Stimulated activated CD4-positive, alpha-beta T cell treated with anti-CD3 and anti-CD28 coated beads, Interleukin-4, amount 100 ng/mL, for 1 hour (primary cell): ENCODE measurements at regions not wholly inside any gene's neighbourhood (a gene's known extent, or its start where the extent isn't known, plus 50 kb on each side); places are given as distances from the start of the nearest gene placed in this dataset.
"Not testable (repeated sequence)": the region's sequence is repeated elsewhere in the genome, so short reads cannot be mapped to it uniquely, and the experiment has no call there.

Source experiments
- DNase-seq: peaks from one replicate; pipeline ENCODE4 v3.0.0-alpha.2; 2020

DNA sequence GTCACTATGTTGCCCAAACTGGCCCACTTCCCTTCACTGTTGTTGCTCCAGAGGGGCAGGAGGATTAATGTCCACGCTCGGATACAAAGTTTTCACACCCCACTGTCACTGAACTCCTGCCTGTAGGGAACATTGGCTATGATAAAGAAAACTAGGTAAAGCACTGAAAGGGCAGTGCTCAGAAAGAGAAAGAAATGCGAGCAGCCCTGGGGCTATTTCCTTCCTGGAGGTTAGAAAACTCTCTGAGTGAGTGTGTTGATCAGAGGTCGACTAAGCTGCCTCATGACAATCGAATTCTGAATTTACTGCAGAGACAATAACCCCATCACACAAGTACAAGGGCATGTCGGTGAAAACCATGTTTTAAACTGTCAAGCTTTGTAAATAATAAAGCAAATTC, 227.2 kb upstream of the PITRM1 start:
- DNase-seq = no peak

DNA sequence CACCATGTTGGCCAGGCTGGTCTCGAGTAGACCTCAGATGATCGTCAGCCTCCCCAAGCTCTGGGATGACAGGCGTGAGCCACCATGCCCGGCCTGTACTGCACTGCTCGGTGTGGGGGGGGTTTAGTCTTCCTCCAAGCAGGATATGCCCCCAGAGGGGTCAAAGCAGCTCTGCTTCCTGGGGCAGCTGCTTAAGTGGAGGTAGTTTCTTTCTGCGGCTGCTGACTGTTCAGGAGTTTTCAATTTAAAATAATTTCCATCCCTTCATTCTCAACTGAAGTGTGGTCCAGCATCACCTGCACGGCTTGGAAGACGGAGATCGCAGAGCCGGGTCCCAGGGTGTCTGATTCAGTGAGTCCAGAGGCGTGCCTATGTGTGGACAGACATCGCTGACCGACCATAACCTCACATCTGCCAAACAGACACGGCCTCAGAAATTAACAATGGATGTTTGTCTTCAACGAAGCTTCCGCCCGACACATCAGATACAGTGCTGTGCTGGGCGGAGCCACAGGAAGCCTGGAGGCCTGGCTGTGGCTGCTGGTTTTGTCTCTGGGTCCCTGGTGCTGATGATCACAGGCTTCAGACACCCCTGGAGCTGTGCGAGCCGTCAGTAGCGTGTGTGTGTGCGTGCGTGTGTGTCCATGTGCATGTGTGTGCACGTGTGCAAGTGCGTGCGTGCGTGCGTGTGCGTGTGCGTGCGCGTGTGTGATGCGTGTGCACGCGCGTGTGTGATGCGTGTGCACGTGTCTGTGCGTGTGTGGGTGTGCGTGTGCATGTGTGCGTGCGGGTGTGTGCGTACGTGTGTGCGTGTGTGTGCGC, 226.5 kb upstream of the PITRM1 start:
- DNase-seq = no peak

DNA sequence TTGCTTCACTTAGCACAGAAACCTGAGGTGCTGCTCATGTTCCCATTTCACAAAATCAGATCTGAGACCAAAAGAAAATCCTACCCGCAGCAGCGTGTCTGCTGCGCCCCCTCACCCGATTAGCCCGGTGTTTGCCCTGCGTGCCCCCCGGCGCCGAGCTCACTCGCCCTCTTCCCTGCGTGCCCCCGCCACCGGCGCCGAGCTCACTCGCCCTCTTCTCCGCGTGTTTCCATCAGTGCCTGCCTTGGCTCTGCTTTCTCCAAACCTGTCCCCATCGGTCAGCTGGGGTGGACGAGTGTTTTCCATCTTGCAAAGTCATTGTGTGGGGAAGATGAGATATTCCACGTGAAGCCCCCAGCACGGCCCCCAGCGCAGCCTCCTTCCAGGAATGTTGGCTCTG, 225.3 kb upstream of the PITRM1 start:
- no peak for DNase-seq

GRCh38 chr10:3397231-3397630, 224.6 kb upstream of the PITRM1 start:
- DNase-seq = no peak

DNA sequence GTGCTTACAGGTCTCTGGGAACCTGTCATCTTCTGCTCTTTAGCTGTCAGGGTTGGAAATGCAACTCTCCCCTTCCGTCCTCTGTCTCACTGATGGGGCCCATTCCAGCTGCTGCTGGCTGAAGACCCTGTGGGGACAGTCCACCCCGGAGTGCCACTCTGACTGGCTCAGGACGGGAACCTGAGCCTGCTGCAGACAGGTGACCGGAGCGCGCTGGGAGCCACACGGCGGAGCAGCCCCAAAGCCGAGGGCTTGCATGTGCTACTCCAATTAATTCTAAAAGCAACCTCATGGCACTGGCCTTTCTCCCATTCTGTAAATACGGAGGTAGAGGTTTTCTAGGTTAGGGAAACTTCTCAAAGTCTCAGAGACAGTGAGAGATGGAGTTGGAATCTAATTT, 223.5 kb upstream of the PITRM1 start:
- DNase-seq = no peak

- no peak for DNase-seq
Measured at GRCh38 chr10:3395458-3395861, 222.9 kb upstream of the PITRM1 start.

DNA sequence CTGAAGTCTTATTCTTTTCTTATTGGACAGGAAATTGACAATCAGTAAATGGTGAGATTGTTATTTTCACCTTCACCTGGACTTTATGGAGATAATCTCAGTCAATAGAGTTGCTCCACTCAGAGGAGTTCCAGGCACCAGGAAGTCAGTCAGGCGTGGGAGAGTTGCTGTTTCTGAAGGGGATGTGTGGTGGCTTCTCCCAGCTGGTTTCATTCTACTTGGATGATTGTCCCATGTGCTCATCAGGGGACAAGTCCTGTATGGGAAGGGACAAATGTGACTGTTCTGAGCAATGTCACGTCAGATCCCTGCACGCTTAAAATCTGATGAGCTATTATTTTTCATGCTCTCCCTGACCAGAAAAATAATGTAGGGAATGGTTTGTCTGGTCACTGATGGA, 222.5 kb upstream of the PITRM1 start:
- no peak for DNase-seq

DNA sequence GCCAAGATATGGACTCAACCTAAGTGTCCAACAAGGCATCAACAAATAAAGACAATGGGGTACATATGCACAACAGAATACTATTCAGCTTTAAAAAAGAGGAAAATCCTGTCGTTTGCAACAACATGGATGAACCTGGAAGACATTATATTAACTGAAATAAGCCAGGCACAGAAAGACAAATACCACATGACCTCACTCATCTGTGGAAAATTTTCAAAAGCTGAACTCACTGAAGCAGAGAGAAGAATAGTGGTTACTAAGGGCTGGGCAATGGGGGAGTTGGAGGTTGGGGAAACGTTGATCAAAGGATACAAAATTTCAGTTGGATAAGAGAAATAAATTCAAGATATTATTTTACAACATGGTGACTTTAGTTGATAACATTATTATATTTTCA, 221.4 kb upstream of the PITRM1 start:
- no peak for DNase-seq

GRCh38 chr10:3391657-3392056, 219.1 kb upstream of the PITRM1 start:
- DNase-seq = no peak

- no peak for DNase-seq
Measured at GRCh38 chr10:3389130-3389529, 216.5 kb upstream of the PITRM1 start.

DNA sequence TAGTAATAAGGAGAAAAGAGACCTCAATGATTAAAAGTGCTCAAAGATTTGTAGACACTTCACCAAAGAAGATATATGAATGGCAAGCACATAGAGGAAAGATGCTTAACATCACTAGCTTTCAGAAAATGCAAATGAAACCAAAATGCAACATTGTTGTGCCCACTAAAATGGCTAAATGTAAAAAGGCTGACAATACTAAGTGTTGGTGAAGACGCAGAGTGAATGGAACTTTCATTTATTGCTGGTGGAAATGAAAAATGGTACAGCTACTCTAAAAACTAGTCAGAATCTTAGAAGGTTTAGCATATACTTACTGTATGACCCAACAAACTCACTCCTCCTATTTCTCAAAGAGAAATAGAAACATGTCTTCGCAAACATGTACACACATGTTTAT, 212.9 kb upstream of the PITRM1 start:
- DNase-seq = no peak

DNA sequence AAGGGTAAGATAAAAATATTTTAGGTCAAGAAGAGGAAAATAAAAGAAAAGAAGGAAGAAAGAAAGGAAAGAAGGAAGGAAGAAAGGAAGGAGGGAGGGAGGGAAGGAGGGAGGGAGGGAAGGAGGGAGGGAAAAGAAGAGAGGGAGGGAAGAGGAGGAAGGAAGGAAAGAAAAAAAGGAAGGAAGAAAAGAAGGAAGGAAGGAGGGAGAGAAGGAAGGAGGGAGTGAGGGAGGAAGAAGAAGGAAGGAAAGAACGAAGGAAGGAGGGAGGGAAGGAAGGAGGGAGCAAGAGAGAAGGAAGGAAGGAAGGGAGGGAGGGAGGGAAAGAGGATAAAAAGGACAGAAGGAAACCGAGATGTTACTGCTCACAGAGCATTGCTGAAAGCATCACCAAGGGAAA, 209.5 kb upstream of the PITRM1 start:
- no peak for DNase-seq

- no peak for DNase-seq
Measured at GRCh38 chr10:3380406-3381050, 207.9 kb upstream of the PITRM1 start.

DNA sequence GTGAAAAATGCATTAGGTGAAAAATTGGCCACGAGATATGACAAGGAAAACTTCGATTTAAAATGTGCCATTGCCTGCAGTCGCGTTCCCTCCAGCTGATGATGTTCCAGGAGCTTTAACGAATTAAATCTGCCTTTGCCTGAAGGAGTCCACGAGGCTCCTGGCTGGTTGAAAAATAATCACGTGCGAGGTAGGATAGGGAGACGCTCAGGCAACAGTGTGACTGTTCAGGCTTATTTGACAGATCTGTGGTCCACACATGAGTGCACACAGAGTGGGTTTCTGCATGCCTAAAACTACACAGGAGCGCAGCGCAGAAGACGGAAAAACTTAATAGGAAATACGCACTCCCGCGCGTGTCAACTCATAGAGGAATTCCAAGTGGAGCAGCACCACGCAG, 204.0 kb upstream of the PITRM1 start:
- DNase-seq = no peak

DNA sequence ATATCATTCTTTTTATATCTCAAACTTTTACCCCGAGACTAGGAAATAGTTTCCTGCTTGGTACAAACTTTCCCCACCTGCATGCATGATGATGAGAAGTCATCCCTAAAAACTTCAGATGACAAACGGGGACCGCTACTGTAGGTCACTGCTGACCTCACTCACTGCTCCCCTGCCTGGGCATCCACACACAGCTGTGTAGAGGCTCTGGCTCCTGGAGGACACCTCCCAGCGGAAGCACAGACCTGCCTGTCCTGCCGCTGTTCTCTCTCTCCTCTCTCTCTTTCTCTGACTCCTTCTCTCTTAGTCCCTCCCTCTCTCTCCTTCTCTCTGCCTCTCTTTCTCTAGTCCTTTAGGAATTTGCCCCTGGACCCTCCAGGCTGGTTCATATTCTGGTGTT, 202.9 kb upstream of the PITRM1 start:
- DNase-seq = no peak

- DNase-seq = no peak
Measured at GRCh38 chr10:3374914-3375313, 202.3 kb upstream of the PITRM1 start.

GRCh38 chr10:3373374-3374027, 200.9 kb upstream of the PITRM1 start:
- not testable (repeated sequence) for DNase-seq

DNA sequence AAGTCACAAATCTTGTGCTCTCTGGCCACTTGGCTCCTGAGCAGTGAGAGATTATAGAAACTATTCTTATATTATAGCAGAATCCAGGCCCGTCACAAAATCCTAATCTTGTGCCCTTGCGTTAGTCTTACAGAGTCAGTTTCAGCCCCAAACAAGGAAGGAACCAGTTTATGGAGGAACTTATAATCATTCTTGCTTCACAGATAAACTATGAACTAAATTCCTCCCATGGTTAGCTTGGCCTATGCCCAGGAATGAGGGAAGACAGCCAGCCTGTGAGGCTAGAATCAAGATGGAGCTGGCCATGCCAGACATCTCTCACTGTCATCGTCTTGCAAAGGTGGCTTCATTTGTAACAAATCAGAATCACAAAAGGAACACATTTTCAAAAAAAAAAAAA, 199.7 kb upstream of the PITRM1 start:
- no peak for DNase-seq

GRCh38 chr10:3371624-3372023, 199.0 kb upstream of the PITRM1 start:
- not testable (repeated sequence) for DNase-seq

DNA sequence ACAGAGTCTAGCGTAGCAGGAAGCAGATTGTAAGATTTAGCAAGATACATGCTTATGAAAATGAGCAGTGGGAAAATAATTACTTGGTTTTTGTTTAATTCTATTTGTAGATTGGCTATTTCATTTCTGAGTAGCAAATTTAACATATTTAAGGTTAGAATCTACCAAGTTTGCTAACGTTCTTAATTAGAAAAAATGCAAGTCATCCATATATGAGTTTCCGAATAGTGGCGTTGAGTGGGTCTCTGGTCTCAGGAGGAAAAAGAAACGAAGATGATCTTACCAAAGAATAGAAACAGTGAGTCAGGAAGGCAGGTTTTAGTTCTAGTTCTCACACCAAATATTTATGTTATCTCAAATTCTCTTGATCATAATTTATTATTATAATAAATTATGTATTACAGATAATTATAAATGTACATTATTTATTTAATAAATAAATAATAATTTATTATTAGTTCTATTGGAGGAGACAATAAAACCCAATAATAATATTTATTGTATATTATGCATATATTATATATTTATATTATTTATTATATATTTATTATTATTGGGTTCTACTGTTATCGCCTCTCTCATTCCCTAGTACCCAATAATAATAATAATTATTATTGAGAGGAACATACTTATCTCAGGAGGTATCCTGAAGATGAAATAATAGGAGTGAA, 194.3 kb upstream of the PITRM1 start:
- no peak for DNase-seq

GRCh38 chr10:3366043-3366442, 193.5 kb upstream of the PITRM1 start:
- no peak for DNase-seq

GRCh38 chr10:3365630-3366029, 193.0 kb upstream of the PITRM1 start:
- DNase-seq = no peak

GRCh38 chr10:3364768-3365480, 192.3 kb upstream of the PITRM1 start:
- DNase-seq = no peak
